ENCODE measurements at regions not wholly inside any gene's neighbourhood (a gene's known extent, or its start where the extent isn't known, plus 50 kb on each side); places are given as distances from the start of the nearest gene placed in this dataset.

- no peak overlapping the region for H3K27ac ChIP-seq
- TF ChIP-seq CTCF (IDR thresholded peaks at IDR 0.05) = no peak
- intact Hi-C loops (cut with DNase I) = no loop called here
- no peaks in the 10 kb centered on the region for H3K36me3 ChIP-seq
- no peaks in the 10 kb centered on the region for H3K4me1 ChIP-seq
- no peaks in the 10 kb centered on the region for H3K27me3 ChIP-seq
- H3K9me3 ChIP-seq = no peaks in the 10 kb centered on the region
- no peak for ATAC-seq
- peak; percentile 55 for DNase-seq
- H3K4me3 ChIP-seq = no peak overlapping the region
Measured at GRCh38 chr9:135006911-135007570, 80.4 kb upstream of the OLFM1 start.

GRCh38 chr9:135007601-135008000 is 79.9 kb upstream of the OLFM1 start:
- ATAC-seq = no peak

GRCh38 chr9:135008416-135008815 is 79.1 kb upstream of the OLFM1 start:
- no peaks in the 10 kb centered on the region for H3K9me3 ChIP-seq
- no peak overlapping the region for H3K27ac ChIP-seq
- H3K27me3 ChIP-seq = no peaks in the 10 kb centered on the region
- TF ChIP-seq CTCF (IDR thresholded peaks at IDR 0.05) = no peak
- ATAC-seq (no peak), DNase-seq (peak; percentile 51)
- H3K4me3 ChIP-seq = no peak overlapping the region
- H3K36me3 ChIP-seq = no peaks in the 10 kb centered on the region
- intact Hi-C loops (cut with DNase I) = no loop called here
- H3K4me1 ChIP-seq = no peaks in the 10 kb centered on the region

More at GRCh38 chr9:135007601-135008000, 79.9 kb upstream of the OLFM1 start:
- H3K27me3 ChIP-seq = no peaks in the 10 kb centered on the region
- no peak overlapping the region for H3K4me3 ChIP-seq
- no peaks in the 10 kb centered on the region for H3K9me3 ChIP-seq
- intact Hi-C loops (cut with DNase I) = no loop called here
- DNase-seq = peak; percentile 53
- H3K36me3 ChIP-seq = no peaks in the 10 kb centered on the region
- no peak for TF ChIP-seq CTCF (IDR thresholded peaks at IDR 0.05)
- no peak overlapping the region for H3K27ac ChIP-seq
- H3K4me1 ChIP-seq = no peaks in the 10 kb centered on the region

- no peaks in the 10 kb centered on the region for H3K9me3 ChIP-seq
- H3K27me3 ChIP-seq = no peaks in the 10 kb centered on the region
- no peaks in the 10 kb centered on the region for H3K36me3 ChIP-seq
- no peak for ATAC-seq
- no peak overlapping the region for H3K4me3 ChIP-seq
- no peaks in the 10 kb centered on the region for H3K4me1 ChIP-seq
- no peak overlapping the region for H3K27ac ChIP-seq
- intact Hi-C loops (cut with DNase I) = no loop called here
- TF ChIP-seq CTCF (IDR thresholded peaks at IDR 0.05) = no peak
- peak; percentile 30 for DNase-seq
Measured at GRCh38 chr9:135009051-135009560, 78.4 kb upstream of the OLFM1 start.

- DNase-seq = peak; percentile 37
- intact Hi-C loops (cut with DNase I) = no loop called here
- ATAC-seq = peak; percentile 21
Measured at GRCh38 chr9:135009794-135010585, 77.5 kb upstream of the OLFM1 start.

More at GRCh38 chr9:135009794-135010585, 77.5 kb upstream of the OLFM1 start:
- no peaks in the 10 kb centered on the region for H3K4me1 ChIP-seq
- no peak for TF ChIP-seq CTCF (IDR thresholded peaks at IDR 0.05)
- H3K27me3 ChIP-seq = no peaks in the 10 kb centered on the region
- no peaks in the 10 kb centered on the region for H3K9me3 ChIP-seq
- H3K4me3 ChIP-seq = no peak overlapping the region
- H3K36me3 ChIP-seq = no peaks in the 10 kb centered on the region
- no peak overlapping the region for H3K27ac ChIP-seq

Data from upper lobe of right lung (tissue), 1 donor.